GM12864 (cell line): ENCODE measurements at regions not wholly inside any gene's neighbourhood (a gene's known extent, or its start where the extent isn't known, plus 50 kb on each side); places are given as distances from the start of the nearest gene placed in this dataset.

Source experiments
- DNase-seq: peaks from one replicate; pipeline ENCODE4 v3.0.0-alpha.2; 2011; ENCODE audit warnings: low read depth
- H3K4me3 ChIP-seq: 2 replicates; pipeline ENCODE4 v1.5.1; 2011; ENCODE audit warnings: mild to moderate bottlenecking, low read depth, low read length, control low read depth
- TF ChIP-seq, protein P1 (sequence below): IDR thresholded peaks from 2 replicates; pipeline ENCODE4 v1.5.1; 2011; ENCODE audit warnings: low read depth, mild to moderate bottlenecking, moderate library complexity, low read length, control low read depth, inconsistent platforms; ENCODE audit errors: missing control alignments

DNA sequence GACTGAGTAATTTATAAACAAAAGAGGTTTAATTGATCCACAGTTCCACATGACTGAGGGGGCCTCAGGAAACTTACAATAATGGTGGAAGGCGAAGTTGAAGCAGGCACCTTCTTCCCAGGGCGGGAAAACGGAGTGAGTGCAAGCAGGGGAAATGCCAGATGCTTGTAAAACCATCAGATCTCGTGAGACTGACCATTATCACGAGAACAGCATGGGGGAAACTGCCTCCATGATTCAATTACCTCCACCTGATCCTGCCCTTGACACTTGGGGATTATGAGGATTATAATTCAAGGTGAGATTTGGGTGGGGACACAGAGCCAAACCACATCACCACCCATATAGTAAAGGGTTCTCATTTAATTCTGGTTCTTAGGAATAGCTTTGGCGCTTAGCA, 219.5 kb upstream of the ATP5MC3 start:
- TF ChIP-seq, protein P1, sequence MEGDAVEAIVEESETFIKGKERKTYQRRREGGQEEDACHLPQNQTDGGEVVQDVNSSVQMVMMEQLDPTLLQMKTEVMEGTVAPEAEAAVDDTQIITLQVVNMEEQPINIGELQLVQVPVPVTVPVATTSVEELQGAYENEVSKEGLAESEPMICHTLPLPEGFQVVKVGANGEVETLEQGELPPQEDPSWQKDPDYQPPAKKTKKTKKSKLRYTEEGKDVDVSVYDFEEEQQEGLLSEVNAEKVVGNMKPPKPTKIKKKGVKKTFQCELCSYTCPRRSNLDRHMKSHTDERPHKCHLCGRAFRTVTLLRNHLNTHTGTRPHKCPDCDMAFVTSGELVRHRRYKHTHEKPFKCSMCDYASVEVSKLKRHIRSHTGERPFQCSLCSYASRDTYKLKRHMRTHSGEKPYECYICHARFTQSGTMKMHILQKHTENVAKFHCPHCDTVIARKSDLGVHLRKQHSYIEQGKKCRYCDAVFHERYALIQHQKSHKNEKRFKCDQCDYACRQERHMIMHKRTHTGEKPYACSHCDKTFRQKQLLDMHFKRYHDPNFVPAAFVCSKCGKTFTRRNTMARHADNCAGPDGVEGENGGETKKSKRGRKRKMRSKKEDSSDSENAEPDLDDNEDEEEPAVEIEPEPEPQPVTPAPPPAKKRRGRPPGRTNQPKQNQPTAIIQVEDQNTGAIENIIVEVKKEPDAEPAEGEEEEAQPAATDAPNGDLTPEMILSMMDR: no peak
- DNase-seq: no peak
- H3K4me3 ChIP-seq: no peak overlapping the region

DNA sequence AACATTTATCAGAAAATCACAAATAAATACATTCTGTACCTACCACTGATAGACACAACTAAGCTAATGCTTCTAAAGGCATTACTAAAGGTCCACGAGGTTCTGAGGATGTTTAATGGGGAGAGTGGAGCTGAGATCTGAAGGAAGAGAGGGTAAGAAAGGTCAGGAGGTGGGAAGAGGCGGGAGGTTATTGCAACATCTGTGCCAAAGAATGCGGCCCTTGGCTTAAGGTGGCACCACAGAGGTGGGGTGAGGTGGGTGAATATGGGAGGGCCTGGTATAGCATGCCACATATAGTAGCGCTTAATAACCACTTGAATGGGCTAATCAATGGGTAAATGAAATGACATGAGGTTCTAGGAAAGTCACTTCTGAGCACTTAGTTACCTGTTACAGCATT, 217.8 kb upstream of the ATP5MC3 start:
- TF ChIP-seq, protein P1: no peak
- no peak overlapping the region for H3K4me3 ChIP-seq
- no peak for DNase-seq

DNA sequence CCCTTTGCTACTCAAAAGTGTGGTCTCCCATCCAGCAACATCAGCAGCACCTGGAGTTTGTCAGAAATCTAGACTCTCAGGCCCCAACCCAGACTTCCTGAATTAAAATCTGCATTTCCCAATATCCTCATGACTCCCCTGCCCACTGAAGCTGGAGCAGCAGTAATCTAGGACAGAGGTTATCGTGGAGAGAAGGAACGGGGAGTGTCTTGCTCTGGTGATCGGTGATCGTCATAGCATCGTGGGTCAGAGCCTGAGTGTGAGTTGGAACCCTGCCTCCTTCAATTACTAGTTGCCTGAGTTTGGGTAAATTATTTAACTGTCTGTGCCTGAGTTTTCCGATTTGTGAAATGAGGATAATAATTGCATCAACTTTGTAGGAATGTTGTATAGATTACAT, 217.3 kb upstream of the ATP5MC3 start:
- DNase-seq: no peak
- H3K4me3 ChIP-seq: no peak overlapping the region
- TF ChIP-seq, protein P1: no peak

DNA sequence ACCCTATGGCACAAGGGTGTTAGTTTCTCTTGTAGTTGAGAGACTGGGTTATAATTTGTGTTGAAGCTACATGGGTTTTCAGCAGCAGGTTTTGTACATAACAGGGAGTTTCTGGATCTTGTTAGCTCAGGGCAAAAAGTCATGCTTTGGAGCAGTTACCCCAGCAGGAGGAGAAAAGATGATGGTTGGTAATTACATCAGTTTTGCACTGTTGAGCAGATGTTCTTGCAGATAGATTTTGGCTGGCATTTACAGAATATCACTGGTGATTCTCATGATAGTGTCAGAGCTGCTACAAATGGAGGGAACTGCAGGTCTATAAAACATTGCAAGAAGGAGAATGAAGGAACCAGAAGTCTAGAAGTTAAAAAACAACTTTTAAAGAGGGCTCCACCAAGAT, 215.2 kb upstream of the ATP5MC3 start:
- TF ChIP-seq, protein P1: no peak
- no peak for DNase-seq
- H3K4me3 ChIP-seq: no peak overlapping the region

DNA sequence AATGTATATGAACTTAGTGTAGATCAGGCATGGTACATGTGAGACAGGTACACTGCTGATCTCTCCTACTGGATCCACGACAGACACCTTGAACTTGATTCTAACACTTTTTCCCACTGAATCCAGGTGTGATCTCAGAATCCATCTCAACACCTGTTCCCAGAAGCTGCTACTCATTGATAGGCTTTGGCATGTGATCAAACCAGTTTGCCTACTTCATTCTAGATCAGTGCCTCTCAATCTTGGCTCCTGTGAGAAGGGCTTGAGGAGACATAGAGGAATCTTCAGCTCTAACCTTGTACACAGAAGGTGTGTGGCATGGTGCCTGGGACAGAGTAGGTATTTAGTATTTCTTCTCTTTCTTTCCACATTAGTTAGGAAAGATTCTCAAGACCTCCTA, 212.3 kb upstream of the ATP5MC3 start:
- TF ChIP-seq, protein P1: no peak
- no peak overlapping the region for H3K4me3 ChIP-seq
- no peak for DNase-seq

DNA sequence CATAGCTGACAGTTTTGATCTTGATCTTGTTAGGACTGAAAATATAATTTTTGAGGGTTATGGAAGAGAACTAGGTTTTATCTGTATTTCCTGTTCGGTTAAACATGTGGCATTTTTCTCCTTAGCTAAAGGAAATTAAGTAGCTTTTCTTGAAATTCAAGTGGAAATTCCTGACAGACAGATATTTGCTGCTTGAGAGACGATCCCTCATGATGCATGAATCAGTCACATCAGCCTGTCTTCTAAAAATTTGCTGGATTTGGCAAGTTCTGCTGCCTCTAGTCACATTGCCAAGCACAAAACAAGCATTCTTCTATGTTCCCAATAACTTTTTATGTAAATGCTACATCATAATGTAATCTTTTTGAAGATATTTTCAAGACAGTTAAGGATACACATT, 201.8 kb upstream of the ATP5MC3 start:
- DNase-seq: no peak
- no peak overlapping the region for H3K4me3 ChIP-seq
- TF ChIP-seq, protein P1: no peak

DNA sequence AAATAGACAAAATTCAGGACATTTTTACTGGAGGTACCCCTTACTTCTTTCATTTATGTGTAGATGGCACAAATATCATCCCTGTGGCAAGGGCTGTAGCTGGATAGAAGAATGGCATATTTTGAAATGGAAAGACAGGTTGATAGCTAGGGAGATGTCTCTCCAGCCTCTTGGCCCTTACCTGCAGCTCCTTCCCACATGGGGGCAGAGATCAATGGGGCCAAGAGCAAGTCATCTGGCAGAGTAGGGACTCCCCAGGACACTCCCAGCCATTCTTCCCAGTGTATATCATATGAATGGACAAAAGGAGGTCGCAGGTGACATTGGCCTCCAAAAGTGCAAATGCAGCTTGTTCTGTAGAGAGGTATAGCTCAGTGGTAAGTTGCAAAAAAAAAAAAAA, 192.2 kb upstream of the ATP5MC3 start:
- TF ChIP-seq, protein P1: no peak
- DNase-seq: no peak
- H3K4me3 ChIP-seq: no peak overlapping the region
